ENCODE measurements at regions not wholly inside any gene's neighbourhood (a gene's known extent, or its start where the extent isn't known, plus 50 kb on each side); places are given as distances from the start of the nearest gene placed in this dataset.
"Not testable (repeated sequence)": the region's sequence is repeated elsewhere in the genome, so short reads cannot be mapped to it uniquely, and the experiment has no call there.

- no peak overlapping the region for H3K4me3 ChIP-seq (ENCODE audit: low read length)
These were observed 690.7 kb upstream of the TBX3 start for GRCh38 chr12:115374480-115375185.

GRCh38 chr12:115371711-115372110, 687.7 kb upstream of the TBX3 start:
- no peak overlapping the region for H3K4me3 ChIP-seq (ENCODE audit: low read length)
- no peaks in the 10 kb centered on the region for H3K27me3 ChIP-seq (ENCODE audit: control insufficient read depth, insufficient read depth, low read length)
- no peak overlapping the region for H3K9ac ChIP-seq (ENCODE audit: low read depth, low read length)
- H3K36me3 ChIP-seq (ENCODE audit: insufficient read depth, low read length) = no peaks in the 10 kb centered on the region
- no peaks in the 10 kb centered on the region for H3K9me3 ChIP-seq (replicated peaks; ENCODE audit: low read length)
- peaks cover 12% of the 10 kb centered on the region for H3K4me1 ChIP-seq (ENCODE audit: control insufficient read depth, insufficient read depth, low read length)
- H3K4me2 ChIP-seq (ENCODE audit: low read length) = no peak overlapping the region

More at GRCh38 chr12:115374480-115375185, 690.7 kb upstream of the TBX3 start:
- Histone ChIP-seq H3K4me1 (ENCODE audit: control insufficient read depth, insufficient read depth, low read length) (peaks cover 12% of the 10 kb centered on the region), H3K4me2 (ENCODE audit: low read length) (no peak overlapping the region), H3K36me3 (ENCODE audit: insufficient read depth, low read length) (no peaks in the 10 kb centered on the region), H3K27me3 (ENCODE audit: control insufficient read depth, insufficient read depth, low read length) (no peaks in the 10 kb centered on the region), H3K9ac (ENCODE audit: low read depth, low read length) (no peak overlapping the region), H3K9me3 (replicated peaks; ENCODE audit: low read length) (no peaks in the 10 kb centered on the region)

- Histone ChIP-seq H3K4me2 (ENCODE audit: low read length) (no peak overlapping the region), H3K9me3 (replicated peaks; ENCODE audit: low read length) (no peaks in the 10 kb centered on the region), H3K4me1 (ENCODE audit: control insufficient read depth, insufficient read depth, low read length) (peaks cover 9% of the 10 kb centered on the region), H3K9ac (ENCODE audit: low read depth, low read length) (no peak overlapping the region), H3K27me3 (ENCODE audit: control insufficient read depth, insufficient read depth, low read length) (no peaks in the 10 kb centered on the region), H3K36me3 (ENCODE audit: insufficient read depth, low read length) (no peaks in the 10 kb centered on the region), H3K4me3 (ENCODE audit: low read length) (no peak overlapping the region)
These were observed 686.7 kb upstream of the TBX3 start for GRCh38 chr12:115370650-115371049.

GRCh38 chr12:115370207-115370606, 686.2 kb upstream of the TBX3 start:
- H3K4me2 ChIP-seq (ENCODE audit: low read length) = no peak overlapping the region
- H3K9ac ChIP-seq (ENCODE audit: low read depth, low read length) = no peak overlapping the region
- H3K27me3 ChIP-seq (ENCODE audit: control insufficient read depth, insufficient read depth, low read length) = no peaks in the 10 kb centered on the region
- no peak overlapping the region for H3K4me3 ChIP-seq (ENCODE audit: low read length)
- no peaks in the 10 kb centered on the region for H3K9me3 ChIP-seq (replicated peaks; ENCODE audit: low read length)
- peaks cover 4% of the 10 kb centered on the region for H3K4me1 ChIP-seq (ENCODE audit: control insufficient read depth, insufficient read depth, low read length)
- H3K36me3 ChIP-seq (ENCODE audit: insufficient read depth, low read length) = no peaks in the 10 kb centered on the region

- H3K4me2 ChIP-seq (ENCODE audit: low read length); H3K36me3 ChIP-seq (ENCODE audit: insufficient read depth, low read length); H3K27me3 ChIP-seq (ENCODE audit: control insufficient read depth, insufficient read depth, low read length); H3K9ac ChIP-seq (ENCODE audit: low read depth, low read length); H3K4me1 ChIP-seq (ENCODE audit: control insufficient read depth, insufficient read depth, low read length); H3K9me3 ChIP-seq (replicated peaks; ENCODE audit: low read length); H3K4me3 ChIP-seq (ENCODE audit: low read length): not testable (repeated sequence)
These were observed 682.3 kb upstream of the TBX3 start for GRCh38 chr12:115366277-115366676.

- H3K9ac ChIP-seq (ENCODE audit: low read depth, low read length); H3K36me3 ChIP-seq (ENCODE audit: insufficient read depth, low read length); H3K9me3 ChIP-seq (replicated peaks; ENCODE audit: low read length); H3K27me3 ChIP-seq (ENCODE audit: control insufficient read depth, insufficient read depth, low read length); H3K4me1 ChIP-seq (ENCODE audit: control insufficient read depth, insufficient read depth, low read length); H3K4me3 ChIP-seq (ENCODE audit: low read length); H3K4me2 ChIP-seq (ENCODE audit: low read length): not testable (repeated sequence)
These were observed 681.8 kb upstream of the TBX3 start for GRCh38 chr12:115365765-115366164.

- Histone ChIP-seq H3K9ac (ENCODE audit: low read depth, low read length) (no peak overlapping the region), H3K27me3 (ENCODE audit: control insufficient read depth, insufficient read depth, low read length) (no peaks in the 10 kb centered on the region), H3K36me3 (ENCODE audit: insufficient read depth, low read length) (no peaks in the 10 kb centered on the region), H3K4me3 (ENCODE audit: low read length) (no peak overlapping the region), H3K9me3 (replicated peaks; ENCODE audit: low read length) (no peaks in the 10 kb centered on the region), H3K4me2 (ENCODE audit: low read length) (no peak overlapping the region), H3K4me1 (ENCODE audit: control insufficient read depth, insufficient read depth, low read length) (no peaks in the 10 kb centered on the region)
These were observed 680.9 kb upstream of the TBX3 start for GRCh38 chr12:115364921-115365320.

- H3K36me3 ChIP-seq (ENCODE audit: insufficient read depth, low read length) = no peaks in the 10 kb centered on the region
- H3K4me1 ChIP-seq (ENCODE audit: control insufficient read depth, insufficient read depth, low read length) = no peaks in the 10 kb centered on the region
- no peaks in the 10 kb centered on the region for H3K27me3 ChIP-seq (ENCODE audit: control insufficient read depth, insufficient read depth, low read length)
- no peak overlapping the region for H3K9ac ChIP-seq (ENCODE audit: low read depth, low read length)
- H3K9me3 ChIP-seq (replicated peaks; ENCODE audit: low read length) = no peaks in the 10 kb centered on the region
- no peak overlapping the region for H3K4me2 ChIP-seq (ENCODE audit: low read length)
- no peak overlapping the region for H3K4me3 ChIP-seq (ENCODE audit: low read length)
These were observed 678.5 kb upstream of the TBX3 start for GRCh38 chr12:115362339-115362976.

- H3K27me3 ChIP-seq (ENCODE audit: control insufficient read depth, insufficient read depth, low read length) = no peaks in the 10 kb centered on the region
- H3K4me3 ChIP-seq (ENCODE audit: low read length) = no peak overlapping the region
- peaks cover 20% of the 10 kb centered on the region for H3K4me1 ChIP-seq (ENCODE audit: control insufficient read depth, insufficient read depth, low read length)
- H3K9ac ChIP-seq (ENCODE audit: low read depth, low read length) = no peak overlapping the region
- H3K9me3 ChIP-seq (replicated peaks; ENCODE audit: low read length) = no peaks in the 10 kb centered on the region
- no peak overlapping the region for H3K4me2 ChIP-seq (ENCODE audit: low read length)
- H3K36me3 ChIP-seq (ENCODE audit: insufficient read depth, low read length) = no peaks in the 10 kb centered on the region
These were observed 673.7 kb upstream of the TBX3 start for GRCh38 chr12:115357681-115358080.

- Histone ChIP-seq H3K9me3 (replicated peaks; ENCODE audit: low read length) (no peaks in the 10 kb centered on the region), H3K9ac (ENCODE audit: low read depth, low read length) (no peak overlapping the region), H3K4me2 (ENCODE audit: low read length) (no peak overlapping the region), H3K36me3 (ENCODE audit: insufficient read depth, low read length) (no peaks in the 10 kb centered on the region), H3K27me3 (ENCODE audit: control insufficient read depth, insufficient read depth, low read length) (no peaks in the 10 kb centered on the region), H3K4me3 (ENCODE audit: low read length) (no peak overlapping the region), H3K4me1 (ENCODE audit: control insufficient read depth, insufficient read depth, low read length) (peaks cover 30% of the 10 kb centered on the region)
These were observed 671.3 kb upstream of the TBX3 start for GRCh38 chr12:115355301-115355700.

GRCh38 chr12:115354007-115354890, 670.3 kb upstream of the TBX3 start:
- peak overlapping the region; percentile 76 for H3K4me3 ChIP-seq (ENCODE audit: low read length)
- peak overlapping the region; percentile 95 for H3K4me2 ChIP-seq (ENCODE audit: low read length)
- no peaks in the 10 kb centered on the region for H3K9me3 ChIP-seq (replicated peaks; ENCODE audit: low read length)
- H3K4me1 ChIP-seq (ENCODE audit: control insufficient read depth, insufficient read depth, low read length) = peaks cover 30% of the 10 kb centered on the region
- H3K36me3 ChIP-seq (ENCODE audit: insufficient read depth, low read length) = no peaks in the 10 kb centered on the region
- H3K9ac ChIP-seq (ENCODE audit: low read depth, low read length) = peak overlapping the region; percentile 92
- no peaks in the 10 kb centered on the region for H3K27me3 ChIP-seq (ENCODE audit: control insufficient read depth, insufficient read depth, low read length)

Measured in skeletal muscle satellite cell (primary cell).